Panc1 (cell line): ENCODE measurements at regions not wholly inside any gene's neighbourhood (a gene's known extent, or its start where the extent isn't known, plus 50 kb on each side); places are given as distances from the start of the nearest gene placed in this dataset.

Experiments
- ATAC-seq: fragments of 200-7000 bp; cut with Tn5 transposase; 2 replicates; pipeline ENCODE4 v1.9.1; 2020; ENCODE audit warnings: mild to moderate bottlenecking, moderate library complexity
- BruUV-seq: library from RNA; stranded (reverse); fragments of 400-500 nt; replicated peaks from 2 replicates; lab custom pipeline; 2021; lab: Mats Ljungman, UMichigan
- CTCF ChIA-PET: fragments of 300-600 bp; sonication (Branson Sonifier 250); formaldehyde crosslinking; loops from one replicate; lab custom pipeline; 2022; ENCODE audit warnings: antibody characterized with exemption; lab: Charles Lee
- POLR2A ChIA-PET: fragments of 300-600 bp; sonication (Branson Sonifier 250); formaldehyde crosslinking; loops from one replicate; lab custom pipeline; 2022; ENCODE audit warnings: antibody characterized with exemption; lab: Charles Lee
- DNase-seq: peaks from one replicate; pipeline ENCODE4 v3.0.0-alpha.2; 2010; ENCODE audit warnings: low read depth, low spot score
- H3K27ac ChIP-seq: 2 replicates; pipeline ENCODE4 v1.5.1; 2011; ENCODE audit warnings: mild to moderate bottlenecking, low read length, inconsistent platforms
- H3K27me3 ChIP-seq: fragments of 200-500 bp; sonication (Bioruptor generic); 2 replicates; pipeline ENCODE4 v1.6.0; 2014; ENCODE audit warnings: low read length, inconsistent platforms; ENCODE audit not compliant: control insufficient read depth, insufficient read depth
- H3K36me3 ChIP-seq: fragments of 200-500 bp; sonication (Bioruptor generic); 2 replicates; pipeline ENCODE4 v1.5.1; 2014; ENCODE audit warnings: inconsistent platforms, mild to moderate bottlenecking, low read length, moderate library complexity; ENCODE audit not compliant: control insufficient read depth, insufficient read depth
- H3K4me1 ChIP-seq: 2 replicates; pipeline ENCODE4 v1.5.1; 2011; ENCODE audit warnings: inconsistent platforms, mild to moderate bottlenecking, low read length, moderate library complexity; ENCODE audit not compliant: control insufficient read depth, insufficient read depth
- H3K4me3 ChIP-seq, 2 experiments: 2 replicates each; pipeline ENCODE4 v1.5.1; 2011 to 2012; ENCODE audit warnings: low read depth in 2 of 2, low read length in 2 of 2, mild to moderate bottlenecking in 2 of 2, inconsistent platforms in 1 of 2, moderate library complexity in 1 of 2
- H3K9me3 ChIP-seq: fragments of 200-500 bp; sonication (Bioruptor generic); 2 replicates; pipeline ENCODE4 v1.5.1; 2014; ENCODE audit warnings: low read depth, mild to moderate bottlenecking, inconsistent platforms, low read length, moderate library complexity; ENCODE audit not compliant: control insufficient read depth, insufficient read depth
- POLR2AphosphoS5 ChIP-seq: IDR thresholded peaks from 2 replicates; pipeline ENCODE4 v1.6.1; 2012; ENCODE audit warnings: mild to moderate bottlenecking, low read depth, low read length, moderate library complexity
- REST ChIP-seq, 2 experiments: IDR thresholded peaks; 2 replicates each; pipeline ENCODE4 v1.6.1; 2011 to 2012; ENCODE audit warnings: low read depth in 2 of 2, control low read depth in 1 of 2, low read length in 1 of 2, mild to moderate bottlenecking in 1 of 2, moderate library complexity in 1 of 2; ENCODE audit not compliant: insufficient read depth in 1 of 2
- SIN3A ChIP-seq: IDR thresholded peaks from 2 replicates; pipeline ENCODE4 v1.6.1; 2012; ENCODE audit warnings: low read depth, mild to moderate bottlenecking, low read length, moderate library complexity, borderline replicate concordance; ENCODE audit not compliant: insufficient read depth
- TCF7L2 ChIP-seq: IDR thresholded peaks from 2 replicates; pipeline ENCODE4 v1.6.1; 2011; ENCODE audit warnings: mild to moderate bottlenecking, low read depth, low read length, inconsistent platforms
- in situ Hi-C: cut with HindIII; loops from 2 replicates; pipeline ENCODE4 v1.10.0; 2016; ENCODE audit warnings: low sequenced_read_pairs, low pct_unique_long_range_greater_than_20kb
- intact Hi-C: fragments of 100-400 bp; cut with micrococcal nuclease; formaldehyde crosslinking; loops from one replicate; pipeline ENCODE4 v1.10.0; 2022; ENCODE audit not compliant: unreplicated experiment
- TF ChIP-seq, protein P1 (sequence below): fragments of 450-650 bp; IDR thresholded peaks from 2 replicates; pipeline ENCODE4 v1.5.1; 2017; ENCODE audit warnings: mild to moderate bottlenecking

DNA sequence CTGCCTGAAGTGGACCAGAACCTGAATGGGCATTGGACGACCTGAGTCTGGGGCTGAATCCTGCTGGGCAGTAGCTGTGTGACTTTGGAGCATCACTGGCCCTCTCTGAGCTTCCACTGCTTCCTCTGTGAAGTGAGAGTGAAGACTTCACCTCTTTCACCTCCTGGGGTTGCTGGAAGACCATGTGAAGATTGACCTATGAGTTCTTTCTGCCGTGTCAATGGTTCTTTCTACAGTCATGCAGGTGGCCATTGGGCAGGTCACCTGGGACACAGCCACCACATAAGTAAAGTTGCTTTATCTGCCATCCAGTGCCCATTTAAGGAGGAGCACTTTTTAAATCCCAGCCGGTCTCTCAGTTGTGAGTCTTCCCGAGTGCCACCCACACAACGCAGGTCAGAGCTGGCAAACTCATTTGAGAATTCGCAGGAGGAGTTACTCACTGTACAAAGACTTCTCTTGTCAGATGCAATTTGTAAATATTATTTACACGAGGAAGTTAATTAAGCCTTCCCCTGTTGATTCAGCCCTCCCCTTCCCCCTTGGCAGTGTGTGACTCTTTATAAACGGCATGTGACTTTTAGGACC, 74.8 kb upstream of the TCL1B start:
- in situ Hi-C loops = no loop called here
- peaks cover 4% of the 10 kb centered on the region for H3K27me3 ChIP-seq
- CTCF ChIA-PET = no interaction called here

GRCh38 chr14:95614349-95614748, 71.9 kb upstream of the TCL1B start:
- in situ Hi-C loops = no loop called here
- CTCF ChIA-PET = no interaction called here

More for the DNA sequence above, 74.8 kb upstream of the TCL1B start:
- intact Hi-C loops = no loop called here
- H3K27ac ChIP-seq = no peak overlapping the region
- BruUV-seq = no TSS peak
- no peaks in the 10 kb centered on the region for H3K36me3 ChIP-seq
- no peaks in the 10 kb centered on the region for H3K9me3 ChIP-seq
- H3K4me1 ChIP-seq = no peaks in the 10 kb centered on the region
- DNase-seq (no peak), ATAC-seq (no peak)
- no peak overlapping the region for H3K4me3 ChIP-seq
- no peak for TF ChIP-seq SIN3A
- TF ChIP-seq TCF7L2 = no peak
- TF ChIP-seq, protein P1, sequence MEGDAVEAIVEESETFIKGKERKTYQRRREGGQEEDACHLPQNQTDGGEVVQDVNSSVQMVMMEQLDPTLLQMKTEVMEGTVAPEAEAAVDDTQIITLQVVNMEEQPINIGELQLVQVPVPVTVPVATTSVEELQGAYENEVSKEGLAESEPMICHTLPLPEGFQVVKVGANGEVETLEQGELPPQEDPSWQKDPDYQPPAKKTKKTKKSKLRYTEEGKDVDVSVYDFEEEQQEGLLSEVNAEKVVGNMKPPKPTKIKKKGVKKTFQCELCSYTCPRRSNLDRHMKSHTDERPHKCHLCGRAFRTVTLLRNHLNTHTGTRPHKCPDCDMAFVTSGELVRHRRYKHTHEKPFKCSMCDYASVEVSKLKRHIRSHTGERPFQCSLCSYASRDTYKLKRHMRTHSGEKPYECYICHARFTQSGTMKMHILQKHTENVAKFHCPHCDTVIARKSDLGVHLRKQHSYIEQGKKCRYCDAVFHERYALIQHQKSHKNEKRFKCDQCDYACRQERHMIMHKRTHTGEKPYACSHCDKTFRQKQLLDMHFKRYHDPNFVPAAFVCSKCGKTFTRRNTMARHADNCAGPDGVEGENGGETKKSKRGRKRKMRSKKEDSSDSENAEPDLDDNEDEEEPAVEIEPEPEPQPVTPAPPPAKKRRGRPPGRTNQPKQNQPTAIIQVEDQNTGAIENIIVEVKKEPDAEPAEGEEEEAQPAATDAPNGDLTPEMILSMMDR = no peak
- no peak for TF ChIP-seq REST (IDR thresholded peaks at IDR 0.05; ENCODE audit: insufficient read depth in 1 of 2, low read depth in 2 of 2, low read length in 1 of 2)
- TF ChIP-seq POLR2AphosphoS5 = no peak
- POLR2A ChIA-PET = interaction anchor here (0.5 kb wide), 1 partner anchor 46 kb away, joined by 5 read pairs; no protein-coding TSS in a partner anchor

More at GRCh38 chr14:95614349-95614748, 71.9 kb upstream of the TCL1B start:
- POLR2A ChIA-PET = no interaction called here
- no peak overlapping the region for H3K27ac ChIP-seq
- H3K27me3 ChIP-seq = peaks cover 4% of the 10 kb centered on the region
- no peak overlapping the region for H3K4me3 ChIP-seq
- H3K9me3 ChIP-seq = no peaks in the 10 kb centered on the region
- DNase-seq = no peak
- no TSS peak for BruUV-seq
- no peaks in the 10 kb centered on the region for H3K36me3 ChIP-seq
- ATAC-seq = no peak
- intact Hi-C loops = no loop called here
- TF ChIP-seq REST (IDR thresholded peaks at IDR 0.05; ENCODE audit: insufficient read depth in 1 of 2, low read depth in 2 of 2, low read length in 1 of 2) (no peak), TCF7L2 (no peak), POLR2AphosphoS5 (no peak), SIN3A (no peak)
- TF ChIP-seq, protein P1 = no peak
- H3K4me1 ChIP-seq = no peaks in the 10 kb centered on the region
